HUES64 (cell line): ENCODE measurements at regions not wholly inside any gene's neighbourhood (a gene's known extent, or its start where the extent isn't known, plus 50 kb on each side); places are given as distances from the start of the nearest gene placed in this dataset.

ENCODE experiments used
- H3K27ac ChIP-seq: 2 replicates; pipeline ENCODE4 v1.7.0; 2013; ENCODE audit warnings: low read depth, low read length, inconsistent platforms
- H3K27me3 ChIP-seq: 2 replicates; pipeline ENCODE4 v1.6.1; 2013; ENCODE audit warnings: mild to moderate bottlenecking, low read length; ENCODE audit not compliant: insufficient read depth
- H3K36me3 ChIP-seq: 2 replicates; pipeline ENCODE4 v1.6.1; 2013; ENCODE audit warnings: mild to moderate bottlenecking, low read length; ENCODE audit not compliant: insufficient read depth
- H3K4me1 ChIP-seq: 2 replicates; pipeline ENCODE4 v1.6.1; 2013; ENCODE audit warnings: mild to moderate bottlenecking, low read length, moderate library complexity; ENCODE audit not compliant: insufficient read depth
- H3K4me3 ChIP-seq: 2 replicates; pipeline ENCODE4 v1.5.1; 2013; ENCODE audit warnings: mild to moderate bottlenecking, low read length, moderate library complexity
- H3K9ac ChIP-seq: 2 replicates; pipeline ENCODE4 v1.6.1; 2013; ENCODE audit warnings: mild to moderate bottlenecking, low read depth, low read length
- H3K9me3 ChIP-seq: 2 replicates; pipeline ENCODE4 v1.6.1; 2013; ENCODE audit warnings: low read depth, low read length; ENCODE audit not compliant: insufficient read depth
- WGBS: fragments of 150-250, 120-280 bp; methylation state at CpG from one replicate; pipeline ENCODE4 v1.1.7; 2013; ENCODE audit warnings: missing lambda C conversion rate; 5-methylcytosine and 5-hydroxymethylcytosine counted together

GRCh38 chr2:147509821-147510220 lies 335.0 kb upstream of the ACVR2A start:
- Histone ChIP-seq H3K27me3 (no peaks in the 10 kb centered on the region), H3K27ac (no peak overlapping the region), H3K4me1 (peaks cover 12% of the 10 kb centered on the region; the same call in 1 of the 2 replicates), H3K9me3 (no peaks in the 10 kb centered on the region), H3K36me3 (no peaks in the 10 kb centered on the region), H3K9ac (no peak overlapping the region), H3K4me3 (no peak overlapping the region)

GRCh38 chr2:147506889-147507288 lies 337.9 kb upstream of the ACVR2A start:
- H3K9me3 ChIP-seq = no peaks in the 10 kb centered on the region
- H3K4me3 ChIP-seq = no peak overlapping the region
- H3K27me3 ChIP-seq = no peaks in the 10 kb centered on the region
- WGBS = 95% methylated on average over 27 of the region's 27 CpGs
- no peak overlapping the region for H3K9ac ChIP-seq
- H3K4me1 ChIP-seq = peaks cover 5% of the 10 kb centered on the region; the same call in 1 of the 2 replicates
- H3K36me3 ChIP-seq = no peaks in the 10 kb centered on the region
- H3K27ac ChIP-seq = no peak overlapping the region

GRCh38 chr2:147502711-147503290 lies 342.0 kb upstream of the ACVR2A start:
- Histone ChIP-seq H3K36me3 (no peaks in the 10 kb centered on the region), H3K4me1 (no peaks in the 10 kb centered on the region), H3K27ac (no peak overlapping the region), H3K27me3 (no peaks in the 10 kb centered on the region), H3K9me3 (no peaks in the 10 kb centered on the region), H3K9ac (no peak overlapping the region), H3K4me3 (no peak overlapping the region)
- 91% methylated on average over 3 of the region's 3 CpGs for WGBS

- no peak overlapping the region for H3K4me3 ChIP-seq
- H3K27ac ChIP-seq = no peak overlapping the region
- H3K27me3 ChIP-seq = no peaks in the 10 kb centered on the region
- H3K4me1 ChIP-seq = no peaks in the 10 kb centered on the region
- WGBS = 90% methylated on average over 4 of the region's 4 CpGs
- no peaks in the 10 kb centered on the region for H3K36me3 ChIP-seq
- H3K9me3 ChIP-seq = no peaks in the 10 kb centered on the region
- no peak overlapping the region for H3K9ac ChIP-seq
Observed at GRCh38 chr2:147501968-147502367, 342.9 kb upstream of the ACVR2A start.

GRCh38 chr2:147500819-147501395 lies 343.9 kb upstream of the ACVR2A start:
- no peak overlapping the region for H3K9ac ChIP-seq
- no peak overlapping the region for H3K27ac ChIP-seq
- no peaks in the 10 kb centered on the region for H3K4me1 ChIP-seq
- no peaks in the 10 kb centered on the region for H3K9me3 ChIP-seq
- no peaks in the 10 kb centered on the region for H3K27me3 ChIP-seq
- no peak overlapping the region for H3K4me3 ChIP-seq
- no CpG with 5 or more reads among the region's 1 CpG for WGBS
- no peaks in the 10 kb centered on the region for H3K36me3 ChIP-seq

GRCh38 chr2:147500229-147500628 lies 344.6 kb upstream of the ACVR2A start:
- H3K9ac ChIP-seq = no peak overlapping the region
- WGBS = 93% methylated on average over 3 of the region's 3 CpGs
- H3K27me3 ChIP-seq = no peaks in the 10 kb centered on the region
- no peaks in the 10 kb centered on the region for H3K4me1 ChIP-seq
- no peak overlapping the region for H3K4me3 ChIP-seq
- no peaks in the 10 kb centered on the region for H3K36me3 ChIP-seq
- no peaks in the 10 kb centered on the region for H3K9me3 ChIP-seq
- no peak overlapping the region for H3K27ac ChIP-seq

GRCh38 chr2:147499785-147500184 lies 345.0 kb upstream of the ACVR2A start:
- Histone ChIP-seq H3K36me3 (no peaks in the 10 kb centered on the region), H3K27me3 (no peaks in the 10 kb centered on the region), H3K9me3 (no peaks in the 10 kb centered on the region), H3K4me3 (no peak overlapping the region), H3K27ac (no peak overlapping the region), H3K9ac (no peak overlapping the region), H3K4me1 (no peaks in the 10 kb centered on the region)
- 96% methylated on average over 2 of the region's 2 CpGs for WGBS

GRCh38 chr2:147495734-147496133 lies 349.1 kb upstream of the ACVR2A start:
- 97% methylated on average over 5 of the region's 5 CpGs for WGBS
- Histone ChIP-seq H3K4me1 (no peaks in the 10 kb centered on the region), H3K9me3 (no peaks in the 10 kb centered on the region)

GRCh38 chr2:147492471-147492870 lies 352.4 kb upstream of the ACVR2A start:
- Histone ChIP-seq H3K4me3 (no peak overlapping the region), H3K9ac (no peak overlapping the region), H3K27ac (no peak overlapping the region), H3K36me3 (no peaks in the 10 kb centered on the region), H3K27me3 (no peaks in the 10 kb centered on the region), H3K4me1 (peaks cover 5% of the 10 kb centered on the region), H3K9me3 (no peaks in the 10 kb centered on the region)
- WGBS = 87% methylated on average over 1 of the region's 2 CpGs

More at GRCh38 chr2:147495734-147496133, 349.1 kb upstream of the ACVR2A start:
- no peak overlapping the region for H3K9ac ChIP-seq
- H3K4me3 ChIP-seq = no peak overlapping the region
- H3K27ac ChIP-seq = no peak overlapping the region
- H3K27me3 ChIP-seq = no peaks in the 10 kb centered on the region
- no peaks in the 10 kb centered on the region for H3K36me3 ChIP-seq

GRCh38 chr2:147491506-147491905 lies 353.3 kb upstream of the ACVR2A start:
- Histone ChIP-seq H3K36me3 (no peaks in the 10 kb centered on the region), H3K4me3 (no peak overlapping the region), H3K4me1 (peaks cover 11% of the 10 kb centered on the region), H3K9me3 (no peaks in the 10 kb centered on the region), H3K9ac (no peak overlapping the region), H3K27ac (no peak overlapping the region), H3K27me3 (no peaks in the 10 kb centered on the region)
- 94% methylated on average over 2 of the region's 2 CpGs for WGBS

GRCh38 chr2:147490401-147491261 lies 354.2 kb upstream of the ACVR2A start:
- no peak overlapping the region for H3K9ac ChIP-seq
- H3K4me3 ChIP-seq = no peak overlapping the region
- WGBS = 94% methylated on average over 2 of the region's 5 CpGs
- peaks cover 20% of the 10 kb centered on the region for H3K4me1 ChIP-seq
- H3K36me3 ChIP-seq = no peaks in the 10 kb centered on the region
- no peaks in the 10 kb centered on the region for H3K27me3 ChIP-seq
- H3K9me3 ChIP-seq = no peaks in the 10 kb centered on the region
- no peak overlapping the region for H3K27ac ChIP-seq
